H1 (cell line): ENCODE measurements at regions not wholly inside any gene's neighbourhood (a gene's known extent, or its start where the extent isn't known, plus 50 kb on each side); places are given as distances from the start of the nearest gene placed in this dataset.
"Not testable (repeated sequence)": the region's sequence is repeated elsewhere in the genome, so short reads cannot be mapped to it uniquely, and the experiment has no call there.

Experiments
- CTCF ChIA-PET: fragments of 300-600 bp; sonication (Branson Sonifier 250); formaldehyde crosslinking; loops from one replicate; lab custom pipeline; 2021; ENCODE audit not compliant: partially characterized antibody; lab: Charles Lee
- POLR2A ChIA-PET: fragments of 300-600 bp; sonication (Branson Sonifier 250); formaldehyde crosslinking; loops from one replicate; lab custom pipeline; 2021; ENCODE audit warnings: inconsistent platforms; ENCODE audit not compliant: partially characterized antibody; lab: Charles Lee
- DNase-seq, 2 experiments: peaks; one replicate each; pipeline versions ENCODE4 v3.0.0 to v3.0.0-alpha.2; 2010 to 2022; ENCODE audit warnings: low spot score in 2 of 2, low read depth in 1 of 2, mixed read lengths in 1 of 2
- FAIRE-seq: peaks from 2 replicates; lab custom pipeline; 2011; peaks lifted over from hg19 to GRCh38; lab: Jason Lieb, UNC
- H2AFZ ChIP-seq: 2 replicates; pipeline ENCODE4 v1.8.1; 2012; ENCODE audit warnings: low read length, inconsistent platforms
- H2AK5ac ChIP-seq: 2 replicates; pipeline ENCODE4 v1.6.1; 2013; ENCODE audit warnings: low read depth, low read length
- H2BK120ac ChIP-seq: replicated peaks from 2 replicates; pipeline ENCODE3; 2013; ENCODE audit warnings: low read depth, low read length, inconsistent platforms
- H2BK12ac ChIP-seq: 2 replicates; pipeline ENCODE4 v1.6.1; 2013; ENCODE audit warnings: low read depth, low read length
- H2BK15ac ChIP-seq: 2 replicates; pipeline ENCODE4 v1.6.1; 2013; ENCODE audit warnings: low read length
- H2BK20ac ChIP-seq: 2 replicates; pipeline ENCODE4 v1.6.1; 2013; ENCODE audit warnings: low read length
- H2BK5ac ChIP-seq: 2 replicates; pipeline ENCODE4 v1.6.1; 2013; ENCODE audit warnings: low read depth, low read length
- H3K14ac ChIP-seq: 2 replicates; pipeline ENCODE4 v1.6.1; 2013; ENCODE audit warnings: inconsistent platforms; ENCODE audit not compliant: insufficient read length
- H3K18ac ChIP-seq: 2 replicates; pipeline ENCODE4 v1.6.1; 2013; ENCODE audit warnings: low read length; ENCODE audit errors: extremely low read depth
- H3K23ac ChIP-seq: 2 replicates; pipeline ENCODE4 v1.6.1; 2013; ENCODE audit warnings: inconsistent platforms; ENCODE audit not compliant: insufficient read length
- H3K23me2 ChIP-seq: 2 replicates; pipeline ENCODE4 v1.6.1; 2013; ENCODE audit warnings: low read depth, low read length
- H3K27ac ChIP-seq: 2 replicates; pipeline ENCODE4 v1.6.1; 2011; ENCODE audit warnings: low read depth, low read length, inconsistent platforms
- H3K27me3 ChIP-seq, 4 experiments: replicated peaks in 1 of 4; 1 replicate in 1 of 4; 2 replicates in 3 of 4; pipeline versions ENCODE4 v1.6.1 to v1.8.1; 2011 to 2013; ENCODE audit warnings: low read length in 3 of 4, mild to moderate bottlenecking in 3 of 4, inconsistent platforms in 2 of 4, mixed read lengths in 2 of 4, moderate library complexity in 1 of 4; ENCODE audit not compliant: control insufficient read depth in 3 of 4, insufficient read depth in 3 of 4; ENCODE audit errors: extremely low read depth in 1 of 4
- H3K36me3 ChIP-seq, 4 experiments: 2 replicates each; pipeline versions ENCODE4 v1.6.1 to v1.8.1; 2011 to 2013; ENCODE audit warnings: mild to moderate bottlenecking in 4 of 4, low read length in 3 of 4, moderate library complexity in 2 of 4, control low read depth in 1 of 4, inconsistent platforms in 1 of 4; ENCODE audit not compliant: insufficient read depth in 4 of 4, control insufficient read depth in 2 of 4
- H3K4ac ChIP-seq: replicated peaks from 2 replicates; pipeline ENCODE3; 2013; ENCODE audit warnings: low read length, low read depth, mixed read lengths, inconsistent platforms; ENCODE audit not compliant: insufficient read length
- H3K4me1 ChIP-seq, 4 experiments: replicated peaks in 1 of 4; 1 replicate in 1 of 4; 2 replicates in 3 of 4; pipeline versions ENCODE4 v1.6.1 to v1.8.1; 2011 to 2013; ENCODE audit warnings: low read length in 3 of 4, inconsistent platforms in 2 of 4, mixed read lengths in 1 of 4; ENCODE audit not compliant: insufficient read depth in 4 of 4, control insufficient read depth in 3 of 4
- H3K4me2 ChIP-seq, 2 experiments: 2 replicates each; pipeline versions ENCODE4 v1.6.1 to v1.8.1; 2011 to 2013; ENCODE audit warnings: low read depth in 2 of 2, low read length in 2 of 2, control low read depth in 1 of 2, inconsistent platforms in 1 of 2, mild to moderate bottlenecking in 1 of 2; ENCODE audit not compliant: insufficient read depth in 1 of 2
- H3K4me3 ChIP-seq, 4 experiments: fragments of 200-600, 300-600 bp in 1 of 4; sonication (generic), shearing (Covaris generic), sonication (Bioruptor Twin) in 1 of 4; 2 replicates each; pipeline versions ENCODE4 v1.5.1 to v1.8.1; 2011 to 2016; ENCODE audit warnings: low read length in 4 of 4, low read depth in 3 of 4, control low read depth in 2 of 4, inconsistent platforms in 2 of 4, mild to moderate bottlenecking in 2 of 4, mixed read lengths in 1 of 4, moderate library complexity in 1 of 4; ENCODE audit not compliant: insufficient read depth in 2 of 4; ENCODE audit errors: extremely low read depth in 1 of 4
- H3K56ac ChIP-seq: replicated peaks from 2 replicates; pipeline ENCODE3; 2013; ENCODE audit warnings: low read depth, mild to moderate bottlenecking, mixed read lengths, low read length, inconsistent platforms; ENCODE audit not compliant: insufficient read length
- H3K79me1 ChIP-seq: 2 replicates; pipeline ENCODE4 v1.6.1; 2013; ENCODE audit warnings: low read depth, low read length, control low read depth
- H3K79me2 ChIP-seq, 2 experiments: 2 replicates each; pipeline versions ENCODE4 v1.6.1 to v1.8.1; 2012 to 2013; ENCODE audit warnings: low read length in 2 of 2, mild to moderate bottlenecking in 2 of 2, inconsistent platforms in 1 of 2; ENCODE audit not compliant: insufficient read depth in 2 of 2, control insufficient read depth in 1 of 2
- H3K9ac ChIP-seq, 4 experiments: replicated peaks in 1 of 4; 1 replicate in 1 of 4; 2 replicates in 3 of 4; pipeline versions ENCODE4 v1.6.1 to v1.8.1; 2011 to 2013; ENCODE audit warnings: low read depth in 3 of 4, low read length in 3 of 4, control low read depth in 2 of 4, mild to moderate bottlenecking in 2 of 4, moderate library complexity in 2 of 4, inconsistent platforms in 1 of 4; ENCODE audit errors: extremely low read depth in 1 of 4
- H3K9me3 ChIP-seq, 2 experiments: 2 replicates each; pipeline versions ENCODE4 v1.6.1 to v1.8.1; 2012 to 2013; ENCODE audit warnings: mild to moderate bottlenecking in 2 of 2, moderate library complexity in 2 of 2, control low read depth in 1 of 2, inconsistent platforms in 1 of 2, low read depth in 1 of 2, low read length in 1 of 2, mixed read lengths in 1 of 2; ENCODE audit not compliant: insufficient read depth in 2 of 2
- H4K20me1 ChIP-seq, 2 experiments: replicated peaks in 1 of 2; 2 replicates each; pipeline versions ENCODE3 to v1.8.1; 2011 to 2013; ENCODE audit warnings: inconsistent platforms in 2 of 2, low read length in 2 of 2, mild to moderate bottlenecking in 1 of 2; ENCODE audit not compliant: insufficient read depth in 2 of 2, control insufficient read depth in 1 of 2
- H4K5ac ChIP-seq: 2 replicates; pipeline ENCODE4 v1.6.1; 2013; ENCODE audit warnings: low read length, low read depth, mixed read lengths, inconsistent platforms; ENCODE audit not compliant: insufficient read length
- H4K8ac ChIP-seq: 2 replicates; pipeline ENCODE4 v1.8.0; 2013; ENCODE audit warnings: mild to moderate bottlenecking, moderate library complexity, low read length, inconsistent platforms; ENCODE audit not compliant: insufficient read depth; ENCODE audit errors: extremely low read depth
- H4K91ac ChIP-seq: replicated peaks from 2 replicates; pipeline ENCODE3; 2013; ENCODE audit warnings: low read length, mixed read lengths, inconsistent platforms; ENCODE audit not compliant: insufficient read length
- whole genome bisulfite sequencing, 2 experiments: shearing (Covaris generic) in 1 of 2; methylation state at CpG; one replicate each; pipeline versions ENCODE4 v1.1.6 to v1.1.7; 2013 to 2015; ENCODE audit warnings: low lambda C conversion rate in 2 of 2, mixed read lengths in 2 of 2, inconsistent platforms in 1 of 2, low coverage in 1 of 2, missing lambda C conversion rate in 1 of 2; ENCODE audit not compliant: insufficient replicate concordance in 2 of 2, insufficient coverage in 1 of 2, insufficient read length in 1 of 2; ENCODE audit errors: extremely low coverage in 1 of 2, missing lambda C conversion rate in 1 of 2; 5-methylcytosine and 5-hydroxymethylcytosine counted together

- H3K23me2 ChIP-seq, H3K14ac ChIP-seq, H2AK5ac ChIP-seq, H4K91ac ChIP-seq, H3K23ac ChIP-seq, H3K4me3 ChIP-seq, CTCF ChIA-PET, H2BK120ac ChIP-seq, H3K4ac ChIP-seq, H3K36me3 ChIP-seq, DNase-seq, H3K27me3 ChIP-seq, H2BK20ac ChIP-seq, H3K27ac ChIP-seq, H3K9ac ChIP-seq, H4K5ac ChIP-seq, H2BK15ac ChIP-seq, H2AFZ ChIP-seq, H3K9me3 ChIP-seq, H3K79me1 ChIP-seq, POLR2A ChIA-PET, H3K56ac ChIP-seq, H2BK5ac ChIP-seq, H2BK12ac ChIP-seq, H3K79me2 ChIP-seq, H3K18ac ChIP-seq, FAIRE-seq, H3K4me2 ChIP-seq, H3K4me1 ChIP-seq, H4K8ac ChIP-seq, H4K20me1 ChIP-seq: not testable (repeated sequence)
- WGBS, 2 experiments: 89% methylated on average over 4 of the region's 4 CpGs; no CpG with 5 or more reads in 1 of the 2 experiments
These were observed 294.6 kb downstream of the BCAT1 start for GRCh38 chr12:24654344-24654743.
